ENCODE measurements at regions not wholly inside any gene's neighbourhood (a gene's known extent, or its start where the extent isn't known, plus 50 kb on each side); places are given as distances from the start of the nearest gene placed in this dataset.

DNA sequence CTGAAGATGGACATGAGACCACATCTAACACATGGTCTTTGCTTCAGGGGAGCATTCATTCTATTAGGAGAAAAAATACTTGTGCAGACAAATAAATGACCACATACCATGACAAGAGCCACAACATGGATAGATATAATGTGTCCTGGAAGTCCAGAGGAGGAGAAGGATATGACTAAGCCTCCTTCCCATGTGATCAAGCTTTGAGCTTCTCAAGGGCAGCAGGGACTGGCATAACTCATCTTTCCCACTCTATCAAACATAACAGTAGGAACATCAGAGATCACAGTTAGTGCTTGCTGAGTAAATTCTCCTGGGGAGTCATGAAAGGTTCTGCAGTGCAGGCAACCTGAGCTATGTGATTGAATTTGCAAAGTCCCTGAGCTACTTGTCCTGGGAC lies 86.0 kb upstream of the LPP start:
- no peak overlapping the region for H3K4me3 ChIP-seq (ENCODE audit: low read depth, poor library complexity, severe bottlenecking)
- DNase-seq (ENCODE audit: low spot score in 2 of 2) = no peak
- TF ChIP-seq CTCF (IDR thresholded peaks at IDR 0.05) (no peak), POLR2A (IDR thresholded peaks at IDR 0.05) (no peak)
- intact Hi-C loops (cut with DNase I; ENCODE audit: low total_unique reads) = no loop called here

GRCh38 chr3:188068342-188068741 lies 85.6 kb upstream of the LPP start:
- TF ChIP-seq POLR2A (IDR thresholded peaks at IDR 0.05) = no peak
- no peak for TF ChIP-seq CTCF (IDR thresholded peaks at IDR 0.05)
- WGBS, 2 donors = 90 to 97% methylated on average over 3 of the region's 3 CpGs
- no peak overlapping the region for H3K4me3 ChIP-seq (ENCODE audit: low read depth, poor library complexity, severe bottlenecking)
- intact Hi-C loops (cut with DNase I; ENCODE audit: low total_unique reads) = no loop called here
- DNase-seq (ENCODE audit: low spot score in 2 of 2) = no peak

- WGBS, 2 donors = 75 to 78% methylated on average over 2 of the region's 2 CpGs
Measured at GRCh38 chr3:188071636-188072035, 82.3 kb upstream of the LPP start.

DNA sequence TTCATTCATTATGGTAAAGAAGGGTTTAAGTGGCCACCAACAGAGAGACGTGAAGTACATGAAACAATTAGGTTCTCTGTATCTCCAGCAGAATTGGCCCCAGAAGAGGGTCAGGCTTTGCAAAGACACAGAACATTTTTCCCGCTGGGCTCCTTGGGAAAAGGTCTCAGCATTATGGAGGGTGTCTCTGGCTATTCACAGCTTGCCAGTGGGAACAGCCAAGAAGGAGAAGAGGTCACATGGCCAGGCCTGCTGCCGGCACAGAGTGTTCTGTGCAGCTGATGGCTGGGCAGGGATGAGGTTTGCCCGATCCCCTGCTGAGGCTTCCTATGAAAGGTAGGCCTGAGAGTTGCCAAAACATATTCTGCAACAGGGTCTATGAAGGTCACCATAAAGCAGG lies 77.8 kb upstream of the LPP start:
- 65 to 69% methylated on average over 4 of the region's 4 CpGs for WGBS, 2 donors
- intact Hi-C loops (cut with DNase I; ENCODE audit: low total_unique reads) = no loop called here
- no peak overlapping the region for H3K4me3 ChIP-seq (ENCODE audit: low read depth, poor library complexity, severe bottlenecking)
- no peak for DNase-seq (ENCODE audit: low spot score in 2 of 2)
- TF ChIP-seq CTCF (IDR thresholded peaks at IDR 0.05) (no peak), POLR2A (IDR thresholded peaks at IDR 0.05) (no peak)

More at GRCh38 chr3:188071636-188072035, 82.3 kb upstream of the LPP start:
- H3K4me3 ChIP-seq (ENCODE audit: low read depth, poor library complexity, severe bottlenecking) = no peak overlapping the region
- DNase-seq (ENCODE audit: low spot score in 2 of 2) = no peak
- TF ChIP-seq CTCF (IDR thresholded peaks at IDR 0.05) (no peak), POLR2A (IDR thresholded peaks at IDR 0.05) (no peak)
- intact Hi-C loops (cut with DNase I; ENCODE audit: low total_unique reads) = no loop called here

GRCh38 chr3:188077160-188077799 lies 76.7 kb upstream of the LPP start:
- intact Hi-C loops (cut with DNase I; ENCODE audit: low total_unique reads) = no loop called here
- WGBS, 2 donors = 83 to 84% methylated on average over 8 of the region's 8 CpGs
- H3K4me3 ChIP-seq (ENCODE audit: low read depth, poor library complexity, severe bottlenecking) = no peak overlapping the region
- peak in 1 of 2 donors; percentile 62 for DNase-seq (ENCODE audit: low spot score in 2 of 2)
- TF ChIP-seq POLR2A (IDR thresholded peaks at IDR 0.05) = no peak

DNA sequence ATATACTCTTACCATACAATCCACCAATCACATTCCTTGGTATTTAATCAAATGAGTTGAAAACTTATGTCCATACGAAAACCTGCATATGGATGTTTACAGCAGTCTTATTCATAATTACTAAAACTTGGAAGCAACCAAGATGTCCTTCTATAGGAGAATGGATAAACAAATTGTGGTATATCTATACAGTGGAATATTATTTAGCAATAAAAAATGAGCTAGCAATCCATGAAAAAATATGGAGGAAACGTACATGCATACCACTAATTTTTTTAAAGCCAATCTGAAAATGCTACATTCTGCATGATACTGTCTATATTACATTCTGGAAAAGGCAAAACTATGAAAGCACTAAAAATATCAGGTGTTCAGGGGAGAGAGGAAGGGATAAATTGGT lies 73.9 kb upstream of the LPP start:
- intact Hi-C loops (cut with DNase I; ENCODE audit: low total_unique reads) = no loop called here
- TF ChIP-seq POLR2A (IDR thresholded peaks at IDR 0.05) (no peak), CTCF (IDR thresholded peaks at IDR 0.05) (no peak)
- no peak for DNase-seq (ENCODE audit: low spot score in 2 of 2)
- no peak overlapping the region for H3K4me3 ChIP-seq (ENCODE audit: low read depth, poor library complexity, severe bottlenecking)
- 96 to 97% methylated on average over 2 of the region's 2 CpGs for WGBS, 2 donors

Data from lower leg skin (tissue), 4 donors.